ENCODE measurements at regions not wholly inside any gene's neighbourhood (a gene's known extent, or its start where the extent isn't known, plus 50 kb on each side); places are given as distances from the start of the nearest gene placed in this dataset.

DNA sequence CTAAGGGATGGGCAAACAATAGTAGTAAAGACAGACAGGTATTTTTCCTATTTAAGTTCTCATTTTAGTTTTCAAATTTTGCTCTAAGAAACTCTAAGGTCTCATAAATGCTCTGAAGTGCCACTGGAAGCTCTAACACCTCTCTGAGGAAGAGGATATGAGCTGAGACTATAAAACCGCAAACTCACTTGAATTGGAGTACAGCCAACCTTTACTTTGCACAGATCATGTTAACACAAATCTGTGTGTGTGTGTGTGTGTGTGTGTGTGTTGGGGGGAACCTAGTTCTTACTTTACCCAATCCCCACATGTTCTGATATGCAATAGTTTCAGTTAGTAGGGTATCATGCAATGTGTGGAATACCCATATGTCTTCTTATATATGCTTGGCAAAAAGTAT is 446.8 kb downstream of the CHL1 start:
- no peaks in the 10 kb centered on the region for H3K36me3 Mint-ChIP-seq (ENCODE audit: low read depth)
- no peak overlapping the region for H3K4me3 Mint-ChIP-seq
- TF ChIP-seq, protein P1, sequence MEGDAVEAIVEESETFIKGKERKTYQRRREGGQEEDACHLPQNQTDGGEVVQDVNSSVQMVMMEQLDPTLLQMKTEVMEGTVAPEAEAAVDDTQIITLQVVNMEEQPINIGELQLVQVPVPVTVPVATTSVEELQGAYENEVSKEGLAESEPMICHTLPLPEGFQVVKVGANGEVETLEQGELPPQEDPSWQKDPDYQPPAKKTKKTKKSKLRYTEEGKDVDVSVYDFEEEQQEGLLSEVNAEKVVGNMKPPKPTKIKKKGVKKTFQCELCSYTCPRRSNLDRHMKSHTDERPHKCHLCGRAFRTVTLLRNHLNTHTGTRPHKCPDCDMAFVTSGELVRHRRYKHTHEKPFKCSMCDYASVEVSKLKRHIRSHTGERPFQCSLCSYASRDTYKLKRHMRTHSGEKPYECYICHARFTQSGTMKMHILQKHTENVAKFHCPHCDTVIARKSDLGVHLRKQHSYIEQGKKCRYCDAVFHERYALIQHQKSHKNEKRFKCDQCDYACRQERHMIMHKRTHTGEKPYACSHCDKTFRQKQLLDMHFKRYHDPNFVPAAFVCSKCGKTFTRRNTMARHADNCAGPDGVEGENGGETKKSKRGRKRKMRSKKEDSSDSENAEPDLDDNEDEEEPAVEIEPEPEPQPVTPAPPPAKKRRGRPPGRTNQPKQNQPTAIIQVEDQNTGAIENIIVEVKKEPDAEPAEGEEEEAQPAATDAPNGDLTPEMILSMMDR (conservative IDR thresholded peaks at IDR 0.05), result no peak
- H3K27ac Mint-ChIP-seq (ENCODE audit: unreplicated experiment), result no peak overlapping the region
- H3K27me3 Mint-ChIP-seq (ENCODE audit: low read depth), result peaks cover 32% of the 10 kb centered on the region
- no peaks in the 10 kb centered on the region for H3K4me1 Mint-ChIP-seq
- no peaks in the 10 kb centered on the region for H3K9me3 Mint-ChIP-seq
- DNase-seq (ENCODE audit: low read depth, low spot score), result no peak

DNA sequence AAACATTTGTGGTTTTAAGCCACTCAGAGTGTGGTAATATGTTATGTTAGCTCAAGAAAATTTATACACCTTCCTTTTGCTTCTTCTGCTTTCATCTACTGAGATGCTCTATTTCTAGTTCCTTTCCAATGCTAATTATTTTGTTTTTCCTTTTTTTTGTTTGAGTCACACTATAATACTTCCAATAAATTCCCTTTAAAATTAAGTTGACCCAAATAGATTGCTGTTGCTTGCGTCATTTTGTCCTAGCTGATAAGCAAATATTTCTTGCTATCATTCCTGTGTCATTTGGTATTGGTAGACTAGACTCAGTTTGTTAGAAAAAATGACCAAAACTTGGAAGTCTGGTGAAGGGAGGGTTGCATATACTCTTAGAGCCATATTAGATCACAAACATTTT is 437.0 kb upstream of the CNTN6 start:
- TF ChIP-seq, protein P1 (conservative IDR thresholded peaks at IDR 0.05), result no peak
- no peaks in the 10 kb centered on the region for H3K36me3 Mint-ChIP-seq (ENCODE audit: low read depth)
- no peaks in the 10 kb centered on the region for H3K4me1 Mint-ChIP-seq
- no peak overlapping the region for H3K27ac Mint-ChIP-seq (ENCODE audit: unreplicated experiment)
- no peaks in the 10 kb centered on the region for H3K9me3 Mint-ChIP-seq
- no peak overlapping the region for H3K4me3 Mint-ChIP-seq
- peaks cover 16% of the 10 kb centered on the region for H3K27me3 Mint-ChIP-seq (ENCODE audit: low read depth)
- DNase-seq (ENCODE audit: low read depth, low spot score), result no peak

DNA sequence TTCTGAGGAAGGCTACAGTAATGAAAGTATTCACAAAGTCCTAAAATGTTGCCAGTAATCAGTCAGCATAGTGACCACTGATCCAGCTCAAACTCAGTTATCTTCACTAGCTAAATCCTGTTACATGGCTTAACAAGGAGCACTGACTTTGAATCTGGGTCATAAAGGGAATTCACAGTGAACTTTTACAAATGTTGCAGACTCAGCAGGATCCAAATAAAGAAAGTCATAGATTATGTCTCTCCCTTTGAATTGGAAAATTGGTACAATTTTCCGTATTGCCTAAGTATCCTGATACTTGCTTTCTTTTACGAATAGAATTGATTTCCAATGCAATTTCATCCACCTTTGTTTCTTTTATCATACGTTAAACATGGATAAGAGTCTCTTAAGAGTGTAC is 431.5 kb upstream of the CNTN6 start:
- no peaks in the 10 kb centered on the region for H3K4me1 Mint-ChIP-seq
- H3K36me3 Mint-ChIP-seq (ENCODE audit: low read depth), result no peaks in the 10 kb centered on the region
- H3K9me3 Mint-ChIP-seq, result peaks cover 4% of the 10 kb centered on the region
- TF ChIP-seq, protein P1 (conservative IDR thresholded peaks at IDR 0.05), result no peak
- H3K27me3 Mint-ChIP-seq (ENCODE audit: low read depth), result no peaks in the 10 kb centered on the region
- DNase-seq (ENCODE audit: low read depth, low spot score), result no peak
- no peak overlapping the region for H3K27ac Mint-ChIP-seq (ENCODE audit: unreplicated experiment)
- no peak overlapping the region for H3K4me3 Mint-ChIP-seq

DNA sequence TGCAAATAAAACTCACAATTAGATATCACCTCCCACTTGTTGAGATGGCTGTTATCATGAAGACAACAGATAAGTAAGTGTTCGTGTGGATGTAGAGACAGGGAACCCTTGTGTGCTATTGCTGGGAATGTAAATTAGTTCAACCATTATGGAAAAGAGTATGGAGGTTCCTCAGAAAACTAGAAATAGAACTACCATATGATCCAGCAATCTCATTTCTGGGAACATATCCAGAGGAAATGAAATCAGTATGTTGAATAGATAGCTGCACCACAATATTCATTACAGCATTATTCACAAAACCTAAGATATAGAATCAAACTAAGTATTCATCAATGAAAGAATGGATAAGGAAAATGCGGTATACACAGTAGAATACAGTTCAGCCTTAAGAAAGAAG is 418.7 kb upstream of the CNTN6 start:
- Mint-ChIP-seq H3K27ac (ENCODE audit: unreplicated experiment) (no peak overlapping the region), H3K27me3 (ENCODE audit: low read depth) (peaks cover 15% of the 10 kb centered on the region), H3K9me3 (peaks cover 10% of the 10 kb centered on the region), H3K36me3 (ENCODE audit: low read depth) (no peaks in the 10 kb centered on the region), H3K4me1 (no peaks in the 10 kb centered on the region), H3K4me3 (no peak overlapping the region)
- TF ChIP-seq, protein P1 (conservative IDR thresholded peaks at IDR 0.05), result no peak
- DNase-seq (ENCODE audit: low read depth, low spot score), result no peak

DNA sequence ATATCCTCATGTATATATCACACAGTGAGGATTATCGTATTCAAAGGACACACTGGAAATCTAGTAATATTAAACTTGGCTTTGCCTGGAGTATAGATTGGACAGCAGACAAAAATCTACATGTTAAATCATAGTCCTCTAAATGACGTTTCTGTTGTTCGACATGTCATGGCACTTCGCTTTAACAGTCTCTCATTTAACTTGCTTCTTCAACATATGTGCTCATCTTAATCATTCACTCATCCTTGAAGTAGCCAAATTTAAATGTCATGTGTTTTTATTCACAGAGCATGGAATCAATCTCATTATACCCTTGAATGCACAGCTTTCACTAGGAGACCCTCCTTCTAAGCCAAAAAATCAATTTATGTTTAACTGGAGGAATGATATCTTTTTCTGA is 417.0 kb upstream of the CNTN6 start:
- H3K27ac Mint-ChIP-seq (ENCODE audit: unreplicated experiment), result no peak overlapping the region
- H3K4me1 Mint-ChIP-seq, result no peaks in the 10 kb centered on the region
- H3K9me3 Mint-ChIP-seq, result peaks cover 10% of the 10 kb centered on the region
- H3K36me3 Mint-ChIP-seq (ENCODE audit: low read depth), result no peaks in the 10 kb centered on the region
- TF ChIP-seq, protein P1 (conservative IDR thresholded peaks at IDR 0.05), result no peak
- H3K4me3 Mint-ChIP-seq, result no peak overlapping the region
- peaks cover 15% of the 10 kb centered on the region for H3K27me3 Mint-ChIP-seq (ENCODE audit: low read depth)
- no peak for DNase-seq (ENCODE audit: low read depth, low spot score)

DNA sequence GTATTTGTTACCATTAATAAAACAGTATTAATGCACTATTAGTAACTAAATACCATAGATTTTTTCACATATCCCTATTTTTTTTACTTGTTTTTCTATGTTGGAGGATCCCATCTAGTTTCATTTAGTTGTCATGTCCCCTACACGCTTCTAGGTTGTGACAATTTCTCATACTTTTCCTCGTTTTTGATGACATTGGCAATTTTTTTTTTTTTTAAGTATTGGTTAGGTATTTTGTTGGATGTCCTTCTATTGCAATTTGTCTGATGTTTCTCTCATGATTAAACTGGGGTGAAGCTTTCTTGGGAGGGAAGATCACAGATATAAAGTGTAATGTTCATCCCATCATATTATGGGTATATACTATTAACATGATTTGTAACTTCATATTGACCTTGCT is 409.1 kb upstream of the CNTN6 start:
- Mint-ChIP-seq H3K4me1 (no peaks in the 10 kb centered on the region), H3K27me3 (ENCODE audit: low read depth) (peaks cover 12% of the 10 kb centered on the region), H3K27ac (ENCODE audit: unreplicated experiment) (no peak overlapping the region), H3K36me3 (ENCODE audit: low read depth) (no peaks in the 10 kb centered on the region), H3K4me3 (no peak overlapping the region), H3K9me3 (no peaks in the 10 kb centered on the region)
- DNase-seq (ENCODE audit: low read depth, low spot score), result no peak
- TF ChIP-seq, protein P1 (conservative IDR thresholded peaks at IDR 0.05), result no peak

Data from neural crest cell (in vitro differentiated cells).